ENCODE measurements at regions not wholly inside any gene's neighbourhood (a gene's known extent, or its start where the extent isn't known, plus 50 kb on each side); places are given as distances from the start of the nearest gene placed in this dataset.

DNA sequence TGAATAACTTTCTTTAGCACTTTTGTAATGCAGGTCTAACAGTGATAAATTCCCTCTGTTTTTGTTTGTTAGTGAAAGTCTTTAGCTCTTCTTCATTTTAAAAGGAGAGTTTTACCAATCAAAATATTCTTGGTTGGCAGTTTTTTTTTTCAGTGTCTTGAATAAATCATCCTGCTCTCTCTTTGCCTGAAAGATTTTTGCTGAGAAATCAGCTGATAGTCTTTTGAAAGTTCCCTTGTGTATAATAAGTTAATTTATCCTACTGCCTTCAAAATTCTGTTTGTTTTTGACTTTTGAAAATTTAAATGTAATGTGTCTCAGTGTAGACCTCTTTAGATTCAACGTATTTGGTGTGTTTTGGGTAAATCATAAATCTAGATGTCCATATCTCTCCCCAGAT is 205.7 kb upstream of the NXPH2 start:
- no peaks in the 10 kb centered on the region for H3K36me3 ChIP-seq (ENCODE audit: control insufficient read depth in 2 of 2, extremely low read depth in 1 of 2, insufficient read depth in 2 of 2, low read length in 2 of 2)
- no peak overlapping the region for H2AFZ ChIP-seq (ENCODE audit: low read depth, low read length)
- FAIRE-seq: no peak
- intact Hi-C loops (cut with micrococcal nuclease) (no loop called here), dilution Hi-C loops (cut with MboI; ENCODE audit: extremely low pct_ligation_motif_present, low sequenced_read_pairs) (no loop called here)
- no peak overlapping the region for H3K27ac ChIP-seq (ENCODE audit: insufficient read depth, low read depth, low read length)
- no peaks in the 10 kb centered on the region for H3K27me3 ChIP-seq (ENCODE audit: control insufficient read depth in 2 of 2, insufficient read depth in 2 of 2, low read length in 2 of 2)
- no peak overlapping the region for H3K4me2 ChIP-seq (ENCODE audit: insufficient read depth, low read length)
- BruUV-seq (replicated peaks): no TSS peak
- ChIA-PET POLR2A (no interaction called here), CTCF (no interaction called here)
- H3K9ac ChIP-seq (replicated peaks; ENCODE audit: extremely low read depth, insufficient read depth, low read length): no peak overlapping the region
- no peaks in the 10 kb centered on the region for H3K79me2 ChIP-seq (ENCODE audit: control insufficient read depth, insufficient read depth, low read length)
- no peaks in the 10 kb centered on the region for H3K9me1 ChIP-seq (replicated peaks; ENCODE audit: control insufficient read depth, extremely low read depth, insufficient read depth, low read length)
- DNase-seq (ENCODE audit: low read depth, low spot score): no peak
- H3K9me3 ChIP-seq (replicated peaks; ENCODE audit: control insufficient read depth, insufficient read depth, low read length): no peaks in the 10 kb centered on the region
- H3K4me1 ChIP-seq (ENCODE audit: control insufficient read depth, extremely low read depth, insufficient read depth, low read length): no peaks in the 10 kb centered on the region
- no peak overlapping the region for H3K4me3 ChIP-seq (replicated peaks in 1 of 3; ENCODE audit: insufficient read depth in 1 of 3, low read depth in 1 of 3, low read length in 3 of 3)
- no peak for TF ChIP-seq EZH2 (IDR thresholded peaks at IDR 0.05; ENCODE audit: borderline replicate concordance, low read depth, low read length, severe bottlenecking)
- TF ChIP-seq MYC (IDR thresholded peaks at IDR 0.05; ENCODE audit: low read depth, low read length): no peak
- TF ChIP-seq JUN (IDR thresholded peaks at IDR 0.05; ENCODE audit: borderline replicate concordance, insufficient read depth, insufficient read length, low read depth): no peak
- TF ChIP-seq POLR2A (IDR thresholded peaks at IDR 0.05; ENCODE audit: low read depth, low read length): no peak
- no peak for TF ChIP-seq CTCF (IDR thresholded peaks at IDR 0.05; ENCODE audit: extremely low read depth in 1 of 2, insufficient read depth in 1 of 2, low read depth in 1 of 2, low read length in 2 of 2)
- no peak for TF ChIP-seq GATA2 (IDR thresholded peaks at IDR 0.05; ENCODE audit: insufficient read depth, insufficient read length, low read depth, low read length)
- TF ChIP-seq FOS (IDR thresholded peaks at IDR 0.05; ENCODE audit: borderline replicate concordance, insufficient read depth, low read length): no peak
- TF ChIP-seq MAX (IDR thresholded peaks at IDR 0.05; ENCODE audit: insufficient read depth, insufficient read length): no peak
- no peak for TF ChIP-seq POLR2AphosphoS5 (IDR thresholded peaks at IDR 0.05; ENCODE audit: insufficient read depth, low read depth, low read length)
- H4K20me1 ChIP-seq (replicated peaks; ENCODE audit: control insufficient read depth, extremely low read depth, insufficient read depth, low read length): no peaks in the 10 kb centered on the region
